Tibial artery (tissue), 4 donors: ENCODE measurements at regions not wholly inside any gene's neighbourhood (a gene's known extent, or its start where the extent isn't known, plus 50 kb on each side); places are given as distances from the start of the nearest gene placed in this dataset.

ENCODE experiments used
- DNase-seq, 2 donors: peaks; one replicate each; pipeline ENCODE4 v3.0.0-alpha.2; 2019
- H3K27ac ChIP-seq, 2 donors: fragments of 200-600 bp; sonication (generic) in 1 of 2; 1 replicate in 1 of 2; 2 replicates in 1 of 2; pipeline ENCODE4 v1.5.1; 2018 to 2019; ENCODE audit warnings: mild to moderate bottlenecking in 1 of 2
- H3K27me3 ChIP-seq, 2 donors: fragments of 200-600 bp; sonication (generic) in 1 of 2; one replicate each; pipeline versions ENCODE4 v1.5.1 to v1.6.0; 2016 to 2019
- H3K36me3 ChIP-seq, 3 donors: fragments of 200-600 bp; sonication (generic) in 2 of 3; one replicate each; pipeline ENCODE4 v1.5.1; 2016 to 2019; ENCODE audit warnings: mild to moderate bottlenecking in 2 of 3
- H3K4me1 ChIP-seq, 4 donors: fragments of 200-600 bp; sonication (generic) in 2 of 4; 1 replicate in 3 of 4; 2 replicates in 1 of 4; pipeline ENCODE4 v1.5.1; 2016 to 2019
- H3K4me3 ChIP-seq, 2 donors: fragments of 200-600 bp; sonication (generic) in 1 of 2; 1 replicate in 1 of 2; 2 replicates in 1 of 2; pipeline ENCODE4 v1.5.1; 2018 to 2019; ENCODE audit warnings: mild to moderate bottlenecking in 2 of 2
- H3K9me3 ChIP-seq, 3 donors: fragments of 200-600 bp; sonication (generic) in 1 of 3; one replicate each; pipeline ENCODE4 v1.5.1; 2016 to 2019
- intact Hi-C: fragments of 100-400 bp; cut with DNase I; formaldehyde crosslinking; loops from one replicate; pipeline ENCODE4 v1.15.0; 2023; ENCODE audit warnings: low total_unique reads
- TF ChIP-seq, protein P1 (sequence below), 2 experiments: fragments of 200-600 bp in 1 of 2; fragments of 450-650 bp in 1 of 2; IDR thresholded peaks; one replicate each; pipeline ENCODE4 v1.5.1; 2017 to 2019; ENCODE audit warnings: antibody characterized with exemption in 2 of 2, mild to moderate bottlenecking in 1 of 2, moderate library complexity in 1 of 2

DNA sequence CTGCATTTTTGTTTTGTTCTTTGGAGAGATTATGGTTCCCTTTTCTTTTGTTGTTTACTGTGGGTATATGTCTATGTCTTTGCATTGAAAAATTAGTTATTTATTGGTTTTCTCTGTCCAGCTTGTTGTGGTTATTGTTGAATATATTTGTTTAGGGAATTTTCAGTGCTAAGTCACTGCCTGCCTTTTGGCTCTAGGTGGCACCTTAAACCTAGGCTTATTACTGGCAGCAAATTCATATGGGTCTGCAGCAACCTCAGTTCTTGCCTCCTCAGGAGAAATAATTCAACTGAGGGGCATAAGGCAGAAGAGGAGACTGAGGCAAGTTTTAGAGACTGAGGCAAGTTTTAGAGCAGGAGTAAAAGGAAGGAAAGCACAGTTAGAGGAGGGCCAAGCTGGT, 1157.3 kb upstream of the AGA start:
- H3K27ac ChIP-seq = no peak overlapping the region
- intact Hi-C loops = no loop called here
- peaks cover 0 to 8% (median 0%) of the 10 kb centered on the region in 3 donors for H3K9me3 ChIP-seq
- no peak overlapping the region for H3K4me3 ChIP-seq
- H3K4me1 ChIP-seq = no peaks in the 10 kb centered on the region
- TF ChIP-seq, protein P1, sequence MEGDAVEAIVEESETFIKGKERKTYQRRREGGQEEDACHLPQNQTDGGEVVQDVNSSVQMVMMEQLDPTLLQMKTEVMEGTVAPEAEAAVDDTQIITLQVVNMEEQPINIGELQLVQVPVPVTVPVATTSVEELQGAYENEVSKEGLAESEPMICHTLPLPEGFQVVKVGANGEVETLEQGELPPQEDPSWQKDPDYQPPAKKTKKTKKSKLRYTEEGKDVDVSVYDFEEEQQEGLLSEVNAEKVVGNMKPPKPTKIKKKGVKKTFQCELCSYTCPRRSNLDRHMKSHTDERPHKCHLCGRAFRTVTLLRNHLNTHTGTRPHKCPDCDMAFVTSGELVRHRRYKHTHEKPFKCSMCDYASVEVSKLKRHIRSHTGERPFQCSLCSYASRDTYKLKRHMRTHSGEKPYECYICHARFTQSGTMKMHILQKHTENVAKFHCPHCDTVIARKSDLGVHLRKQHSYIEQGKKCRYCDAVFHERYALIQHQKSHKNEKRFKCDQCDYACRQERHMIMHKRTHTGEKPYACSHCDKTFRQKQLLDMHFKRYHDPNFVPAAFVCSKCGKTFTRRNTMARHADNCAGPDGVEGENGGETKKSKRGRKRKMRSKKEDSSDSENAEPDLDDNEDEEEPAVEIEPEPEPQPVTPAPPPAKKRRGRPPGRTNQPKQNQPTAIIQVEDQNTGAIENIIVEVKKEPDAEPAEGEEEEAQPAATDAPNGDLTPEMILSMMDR (IDR thresholded peaks at IDR 0.05) = no peak
- H3K36me3 ChIP-seq = no peaks in the 10 kb centered on the region
- DNase-seq = no peak
- H3K27me3 ChIP-seq = no peaks in the 10 kb centered on the region

DNA sequence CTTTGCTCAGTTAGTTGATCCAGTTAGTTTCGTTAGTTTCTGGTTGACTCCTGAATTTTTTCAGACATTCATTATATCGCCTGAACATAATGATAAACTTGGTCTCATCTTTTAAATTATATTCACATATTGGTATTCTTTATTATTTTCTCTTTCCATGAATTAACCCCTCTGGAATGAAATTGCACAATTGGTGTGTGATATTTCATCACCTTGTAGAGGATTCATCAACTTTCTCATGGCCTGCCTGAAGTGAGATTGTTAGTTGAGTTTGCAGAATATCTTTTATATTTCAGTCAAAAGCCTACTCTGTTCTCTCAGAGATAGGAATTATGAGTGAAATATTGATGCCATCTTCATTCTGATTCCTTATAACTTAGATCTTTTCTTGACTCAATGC, 1160.6 kb upstream of the AGA start:
- H3K9me3 ChIP-seq = peaks cover 0 to 8% (median 0%) of the 10 kb centered on the region in 3 donors
- no peaks in the 10 kb centered on the region for H3K36me3 ChIP-seq
- H3K27me3 ChIP-seq = no peaks in the 10 kb centered on the region
- DNase-seq = no peak
- intact Hi-C loops = loop anchor here (5.0 kb wide), 1 partner anchor 239 kb away; no protein-coding TSS in a partner anchor
- no peak overlapping the region for H3K4me3 ChIP-seq
- no peaks in the 10 kb centered on the region for H3K4me1 ChIP-seq
- no peak overlapping the region for H3K27ac ChIP-seq
- TF ChIP-seq, protein P1 (IDR thresholded peaks at IDR 0.05) = no peak

GRCh38 chr4:178611062-178611461, 1168.8 kb upstream of the AGA start:
- intact Hi-C loops = no loop called here
- no peaks in the 10 kb centered on the region for H3K36me3 ChIP-seq
- TF ChIP-seq, protein P1 (IDR thresholded peaks at IDR 0.05) = no peak
- no peak for DNase-seq
- no peak overlapping the region for H3K27ac ChIP-seq
- H3K4me1 ChIP-seq = no peaks in the 10 kb centered on the region
- no peaks in the 10 kb centered on the region for H3K27me3 ChIP-seq
- no peaks in the 10 kb centered on the region for H3K9me3 ChIP-seq
- H3K4me3 ChIP-seq = no peak overlapping the region

- TF ChIP-seq, protein P1 (IDR thresholded peaks at IDR 0.05) = no peak
- no peaks in the 10 kb centered on the region for H3K36me3 ChIP-seq
- H3K27me3 ChIP-seq = no peaks in the 10 kb centered on the region
- DNase-seq = no peak
- intact Hi-C loops = no loop called here
- H3K9me3 ChIP-seq = no peaks in the 10 kb centered on the region
- H3K27ac ChIP-seq = no peak overlapping the region
- no peaks in the 10 kb centered on the region for H3K4me1 ChIP-seq
- H3K4me3 ChIP-seq = no peak overlapping the region
These were observed 1170.5 kb upstream of the AGA start for GRCh38 chr4:178612733-178613132.

- Histone ChIP-seq H3K36me3 (no peaks in the 10 kb centered on the region), H3K9me3 (peaks cover 0 to 2% (median 0%) of the 10 kb centered on the region in 3 donors), H3K4me3 (no peak overlapping the region), H3K27me3 (no peaks in the 10 kb centered on the region), H3K4me1 (no peaks in the 10 kb centered on the region), H3K27ac (no peak overlapping the region)
- no peak for DNase-seq
- intact Hi-C loops = no loop called here
- TF ChIP-seq, protein P1 (IDR thresholded peaks at IDR 0.05) = no peak
These were observed 1190.2 kb upstream of the AGA start for GRCh38 chr4:178632415-178632814.

- no peaks in the 10 kb centered on the region for H3K36me3 ChIP-seq
- H3K27ac ChIP-seq = no peak overlapping the region
- H3K9me3 ChIP-seq = no peaks in the 10 kb centered on the region
- intact Hi-C loops = no loop called here
- no peak overlapping the region for H3K4me3 ChIP-seq
- no peak for DNase-seq
- TF ChIP-seq, protein P1 (IDR thresholded peaks at IDR 0.05) = no peak
- H3K4me1 ChIP-seq = no peaks in the 10 kb centered on the region
- no peaks in the 10 kb centered on the region for H3K27me3 ChIP-seq
These were observed 1191.0 kb upstream of the AGA start for GRCh38 chr4:178633263-178633662.
